KMS-11 (cell line): ENCODE measurements at regions not wholly inside any gene's neighbourhood (a gene's known extent, or its start where the extent isn't known, plus 50 kb on each side); places are given as distances from the start of the nearest gene placed in this dataset.

Experiments used
- H2AFZ ChIP-seq: fragments of 200-600 bp; sonication (generic); 2 replicates; pipeline ENCODE4 v1.6.1; 2016; ENCODE audit warnings: antibody characterized with exemption, mixed run types, low read depth
- H3K27ac ChIP-seq: fragments of 200-600 bp; sonication (generic); 2 replicates; pipeline ENCODE4 v1.6.1; 2016; ENCODE audit warnings: mild to moderate bottlenecking, mixed run types
- H3K27me3 ChIP-seq: fragments of 200-600 bp; sonication (generic); 2 replicates; pipeline ENCODE4 v1.6.1; 2017; ENCODE audit warnings: mild to moderate bottlenecking, low read depth, mixed run types, moderate library complexity; ENCODE audit not compliant: insufficient read depth
- H3K36me3 ChIP-seq: fragments of 200-600 bp; sonication (generic); 2 replicates; pipeline ENCODE4 v1.6.1; 2017; ENCODE audit warnings: mild to moderate bottlenecking, mixed run types; ENCODE audit not compliant: insufficient read depth
- H3K4me1 ChIP-seq: fragments of 200-600 bp; sonication (generic); 2 replicates; pipeline ENCODE4 v1.6.1; 2016; ENCODE audit warnings: mild to moderate bottlenecking, low read depth, mixed run types; ENCODE audit not compliant: poor library complexity, severe bottlenecking
- H3K4me2 ChIP-seq: fragments of 200-600 bp; sonication (generic); 2 replicates; pipeline ENCODE4 v1.7.0; 2016; ENCODE audit warnings: mild to moderate bottlenecking, mixed run types
- H3K4me3 ChIP-seq: fragments of 200-600 bp; sonication (generic); IDR thresholded peaks from 2 replicates; pipeline ENCODE4 v1.6.1; 2017; ENCODE audit warnings: low read depth, low read length, mixed read lengths; ENCODE audit not compliant: insufficient read depth
- H3K79me2 ChIP-seq: fragments of 200-600 bp; sonication (generic); 2 replicates; pipeline ENCODE4 v1.6.1; 2016; ENCODE audit warnings: low read depth, mixed run types; ENCODE audit not compliant: insufficient read depth
- H3K9ac ChIP-seq: fragments of 200-600 bp; sonication (generic); 2 replicates; pipeline ENCODE4 v1.6.1; 2016; ENCODE audit warnings: mild to moderate bottlenecking, mixed run types
- H4K20me1 ChIP-seq: fragments of 200-600 bp; sonication (generic); 2 replicates; pipeline ENCODE4 v1.6.1; 2016; ENCODE audit warnings: mild to moderate bottlenecking, mixed run types; ENCODE audit not compliant: insufficient read depth
- TF ChIP-seq, protein P1 (sequence below): fragments of 200-600 bp; sonication (generic); conservative IDR thresholded peaks from 2 replicates; pipeline ENCODE4 v1.6.1; 2017; ENCODE audit warnings: low read depth, mild to moderate bottlenecking, antibody characterized with exemption, low read length, moderate library complexity, mixed read lengths

DNA sequence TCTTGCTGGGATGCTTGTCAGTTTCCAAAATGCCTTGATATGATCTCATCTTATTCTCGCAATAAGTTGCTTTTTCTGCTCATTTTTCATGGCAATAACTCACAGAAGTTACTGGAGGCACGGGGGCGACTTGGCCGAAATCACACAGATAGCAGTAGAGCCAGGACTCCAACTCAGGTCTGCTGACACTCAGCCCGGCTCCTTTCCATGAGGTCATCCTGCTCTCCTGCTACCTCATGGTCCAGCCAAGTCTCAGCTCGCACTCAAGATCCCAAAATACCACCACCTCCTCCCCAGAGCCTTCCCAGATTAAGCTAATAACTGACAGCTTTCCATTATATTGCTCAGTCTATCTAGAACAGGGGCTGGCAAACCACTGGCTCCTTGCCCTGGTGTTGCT lies 269.5 kb downstream of the MAP2K4 start:
- Histone ChIP-seq H3K9ac (no peak overlapping the region), H3K4me2 (no peak overlapping the region), H3K27ac (no peak overlapping the region), H3K4me3 (no peak overlapping the region), H3K36me3 (no peaks in the 10 kb centered on the region), H2AFZ (no peak overlapping the region), H3K27me3 (no peaks in the 10 kb centered on the region), H3K4me1 (no peaks in the 10 kb centered on the region), H4K20me1 (no peaks in the 10 kb centered on the region), H3K79me2 (no peaks in the 10 kb centered on the region)
- TF ChIP-seq, protein P1, sequence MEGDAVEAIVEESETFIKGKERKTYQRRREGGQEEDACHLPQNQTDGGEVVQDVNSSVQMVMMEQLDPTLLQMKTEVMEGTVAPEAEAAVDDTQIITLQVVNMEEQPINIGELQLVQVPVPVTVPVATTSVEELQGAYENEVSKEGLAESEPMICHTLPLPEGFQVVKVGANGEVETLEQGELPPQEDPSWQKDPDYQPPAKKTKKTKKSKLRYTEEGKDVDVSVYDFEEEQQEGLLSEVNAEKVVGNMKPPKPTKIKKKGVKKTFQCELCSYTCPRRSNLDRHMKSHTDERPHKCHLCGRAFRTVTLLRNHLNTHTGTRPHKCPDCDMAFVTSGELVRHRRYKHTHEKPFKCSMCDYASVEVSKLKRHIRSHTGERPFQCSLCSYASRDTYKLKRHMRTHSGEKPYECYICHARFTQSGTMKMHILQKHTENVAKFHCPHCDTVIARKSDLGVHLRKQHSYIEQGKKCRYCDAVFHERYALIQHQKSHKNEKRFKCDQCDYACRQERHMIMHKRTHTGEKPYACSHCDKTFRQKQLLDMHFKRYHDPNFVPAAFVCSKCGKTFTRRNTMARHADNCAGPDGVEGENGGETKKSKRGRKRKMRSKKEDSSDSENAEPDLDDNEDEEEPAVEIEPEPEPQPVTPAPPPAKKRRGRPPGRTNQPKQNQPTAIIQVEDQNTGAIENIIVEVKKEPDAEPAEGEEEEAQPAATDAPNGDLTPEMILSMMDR = no peak

DNA sequence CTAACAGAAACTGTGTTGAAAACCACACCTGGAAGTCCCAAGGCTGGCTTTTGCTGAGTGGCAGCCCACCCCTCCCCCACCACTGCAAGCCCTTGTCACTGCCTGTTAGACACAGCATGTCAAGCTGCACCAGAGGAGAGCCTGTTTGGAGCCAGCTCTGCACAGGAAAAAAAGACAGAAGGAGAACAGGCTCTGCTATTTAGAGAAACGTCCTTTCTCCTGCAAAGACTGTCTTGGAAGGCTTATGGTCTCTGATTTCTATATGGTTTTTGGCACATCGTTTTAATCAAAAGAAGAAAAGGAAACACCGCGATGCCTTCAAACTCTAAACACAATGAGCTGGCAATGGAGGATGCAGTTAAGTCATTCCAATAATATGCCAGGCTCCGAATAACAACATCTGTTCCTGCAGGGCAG lies 275.5 kb downstream of the MAP2K4 start:
- H3K4me2 ChIP-seq = no peak overlapping the region
- H3K36me3 ChIP-seq = no peaks in the 10 kb centered on the region
- no peak overlapping the region for H3K4me3 ChIP-seq
- no peak overlapping the region for H3K9ac ChIP-seq
- no peak overlapping the region for H3K27ac ChIP-seq
- H2AFZ ChIP-seq = no peak overlapping the region
- TF ChIP-seq, protein P1 = no peak
- no peaks in the 10 kb centered on the region for H3K4me1 ChIP-seq
- no peaks in the 10 kb centered on the region for H3K79me2 ChIP-seq
- no peaks in the 10 kb centered on the region for H3K27me3 ChIP-seq
- H4K20me1 ChIP-seq = no peaks in the 10 kb centered on the region

DNA sequence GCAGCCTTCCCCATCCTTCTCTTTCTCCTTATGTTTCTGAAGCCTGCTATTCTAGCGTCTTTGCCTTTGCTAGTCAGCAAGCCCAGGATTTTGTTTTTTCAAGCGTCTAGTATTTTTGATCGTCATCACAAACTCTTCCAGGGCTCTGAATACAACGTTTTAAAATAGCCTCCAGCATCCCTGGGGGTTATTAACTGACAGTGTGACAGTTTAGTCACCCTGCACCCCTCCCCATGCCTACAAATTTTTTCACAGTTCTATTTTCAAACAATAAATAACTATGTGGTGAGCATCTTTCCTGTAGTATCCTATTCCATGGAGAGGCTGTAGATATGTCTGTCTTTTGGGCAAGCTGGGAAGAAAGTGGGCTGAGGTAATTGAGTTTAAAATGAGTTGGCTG lies 280.9 kb downstream of the MAP2K4 start:
- Histone ChIP-seq H3K36me3 (no peaks in the 10 kb centered on the region), H4K20me1 (no peaks in the 10 kb centered on the region), H3K27me3 (no peaks in the 10 kb centered on the region), H3K4me2 (no peak overlapping the region), H3K9ac (no peak overlapping the region), H3K4me1 (no peaks in the 10 kb centered on the region), H3K79me2 (no peaks in the 10 kb centered on the region), H3K27ac (no peak overlapping the region), H3K4me3 (no peak overlapping the region), H2AFZ (no peak overlapping the region)
- TF ChIP-seq, protein P1 = no peak

DNA sequence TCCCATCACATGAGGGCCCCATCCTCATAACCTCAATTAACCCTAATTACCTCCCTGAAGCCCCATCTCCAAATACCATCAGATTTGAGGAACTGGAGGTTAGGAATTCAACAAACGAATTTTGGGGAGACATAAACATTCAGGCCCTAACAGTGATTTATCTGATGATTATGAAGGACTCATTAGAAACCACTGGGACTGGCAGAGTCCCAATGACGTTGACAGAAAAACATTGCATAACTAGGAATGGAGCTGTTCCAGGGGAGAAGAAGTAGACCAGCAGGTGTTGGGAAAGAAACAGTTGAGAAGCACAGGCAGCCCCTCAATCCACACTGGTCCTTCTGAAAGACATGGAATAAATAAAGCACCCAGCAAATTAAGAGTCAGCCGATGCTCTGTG lies 282.0 kb downstream of the MAP2K4 start:
- no peaks in the 10 kb centered on the region for H3K79me2 ChIP-seq
- H3K36me3 ChIP-seq = no peaks in the 10 kb centered on the region
- H3K4me3 ChIP-seq = no peak overlapping the region
- H3K4me2 ChIP-seq = no peak overlapping the region
- no peak overlapping the region for H2AFZ ChIP-seq
- TF ChIP-seq, protein P1 = no peak
- no peaks in the 10 kb centered on the region for H3K27me3 ChIP-seq
- no peak overlapping the region for H3K9ac ChIP-seq
- no peak overlapping the region for H3K27ac ChIP-seq
- H4K20me1 ChIP-seq = no peaks in the 10 kb centered on the region
- H3K4me1 ChIP-seq = no peaks in the 10 kb centered on the region
